ENCODE measurements at regions not wholly inside any gene's neighbourhood (a gene's known extent, or its start where the extent isn't known, plus 50 kb on each side); places are given as distances from the start of the nearest gene placed in this dataset.
"Not testable (repeated sequence)": the region's sequence is repeated elsewhere in the genome, so short reads cannot be mapped to it uniquely, and the experiment has no call there.

- no peak overlapping the region for H3K4me3 ChIP-seq (ENCODE audit: low read depth, low read length)
- no peak for TF ChIP-seq CTCF (IDR thresholded peaks at IDR 0.05; ENCODE audit: low read depth, low read length)
- ChIA-PET CTCF (no interaction called here), POLR2A (no interaction called here)
- no peak overlapping the region for H3K27ac ChIP-seq (ENCODE audit: low read depth, low read length)
- H3K27me3 ChIP-seq (ENCODE audit: control insufficient read depth, insufficient read depth, low read length) = peaks cover 14% of the 10 kb centered on the region
- no peaks in the 10 kb centered on the region for H3K9me3 ChIP-seq (ENCODE audit: control insufficient read depth, insufficient read depth, low read length)
- no peak for DNase-seq (ENCODE audit: low read depth, low spot score)
Observed at GRCh38 chr3:194261581-194262063, 89.5 kb downstream of the CPN2 start.

- Histone ChIP-seq H3K27ac (ENCODE audit: low read depth, low read length) (no peak overlapping the region), H3K9me3 (ENCODE audit: control insufficient read depth, insufficient read depth, low read length) (no peaks in the 10 kb centered on the region), H3K27me3 (ENCODE audit: control insufficient read depth, insufficient read depth, low read length) (peaks cover 12% of the 10 kb centered on the region), H3K4me3 (ENCODE audit: low read depth, low read length) (no peak overlapping the region)
- ChIA-PET POLR2A (interaction anchor here (0.6 to 0.7 kb wide), 2 partner anchors 82 to 1177 kb away, joined by 4 to 5 read pairs; no protein-coding TSS in a partner anchor), CTCF (interaction anchor here (1.2 kb wide), 1 partner anchor 53 kb away, joined by 3 read pairs; no protein-coding TSS in a partner anchor)
- no peak for TF ChIP-seq CTCF (IDR thresholded peaks at IDR 0.05; ENCODE audit: low read depth, low read length)
- DNase-seq (ENCODE audit: low read depth, low spot score) = no peak
Observed at GRCh38 chr3:194262176-194262924, 88.8 kb downstream of the CPN2 start.

DNA sequence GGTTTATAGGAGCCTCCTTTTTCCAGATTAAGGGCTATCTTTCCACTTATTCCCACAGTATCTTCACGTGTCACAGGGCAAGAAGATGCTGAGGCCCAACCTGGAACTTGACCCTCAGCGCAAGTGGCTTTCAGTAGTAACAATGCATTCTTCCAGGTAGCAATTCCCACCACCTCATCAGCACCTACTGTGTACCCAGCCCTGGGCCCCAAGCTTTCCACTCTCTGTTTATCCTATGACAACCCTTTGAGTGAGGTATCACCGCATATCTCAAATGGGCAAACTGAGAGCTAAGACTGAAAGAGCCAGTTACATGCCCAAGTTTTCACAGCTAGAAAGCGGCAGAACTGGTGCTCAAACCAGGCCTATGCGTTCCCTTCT is 88.2 kb downstream of the CPN2 start:
- POLR2A ChIA-PET = interaction anchor here (0.6 kb wide), 1 partner anchor 83 kb away, joined by 4 read pairs; no protein-coding TSS in a partner anchor
- no peak for TF ChIP-seq CTCF (IDR thresholded peaks at IDR 0.05; ENCODE audit: low read depth, low read length)
- Histone ChIP-seq H3K9me3 (ENCODE audit: control insufficient read depth, insufficient read depth, low read length) (no peaks in the 10 kb centered on the region; the same call in 1 of the 2 replicates), H3K27me3 (ENCODE audit: control insufficient read depth, insufficient read depth, low read length) (peaks cover 10% of the 10 kb centered on the region), H3K27ac (ENCODE audit: low read depth, low read length) (no peak overlapping the region), H3K4me3 (ENCODE audit: low read depth, low read length) (no peak overlapping the region)
- no peak for DNase-seq (ENCODE audit: low read depth, low spot score)
- CTCF ChIA-PET = interaction anchor here (1.2 to 1.4 kb wide), 2 partner anchors 50 to 53 kb away, joined by 3 read pairs; no protein-coding TSS in a partner anchor

DNA sequence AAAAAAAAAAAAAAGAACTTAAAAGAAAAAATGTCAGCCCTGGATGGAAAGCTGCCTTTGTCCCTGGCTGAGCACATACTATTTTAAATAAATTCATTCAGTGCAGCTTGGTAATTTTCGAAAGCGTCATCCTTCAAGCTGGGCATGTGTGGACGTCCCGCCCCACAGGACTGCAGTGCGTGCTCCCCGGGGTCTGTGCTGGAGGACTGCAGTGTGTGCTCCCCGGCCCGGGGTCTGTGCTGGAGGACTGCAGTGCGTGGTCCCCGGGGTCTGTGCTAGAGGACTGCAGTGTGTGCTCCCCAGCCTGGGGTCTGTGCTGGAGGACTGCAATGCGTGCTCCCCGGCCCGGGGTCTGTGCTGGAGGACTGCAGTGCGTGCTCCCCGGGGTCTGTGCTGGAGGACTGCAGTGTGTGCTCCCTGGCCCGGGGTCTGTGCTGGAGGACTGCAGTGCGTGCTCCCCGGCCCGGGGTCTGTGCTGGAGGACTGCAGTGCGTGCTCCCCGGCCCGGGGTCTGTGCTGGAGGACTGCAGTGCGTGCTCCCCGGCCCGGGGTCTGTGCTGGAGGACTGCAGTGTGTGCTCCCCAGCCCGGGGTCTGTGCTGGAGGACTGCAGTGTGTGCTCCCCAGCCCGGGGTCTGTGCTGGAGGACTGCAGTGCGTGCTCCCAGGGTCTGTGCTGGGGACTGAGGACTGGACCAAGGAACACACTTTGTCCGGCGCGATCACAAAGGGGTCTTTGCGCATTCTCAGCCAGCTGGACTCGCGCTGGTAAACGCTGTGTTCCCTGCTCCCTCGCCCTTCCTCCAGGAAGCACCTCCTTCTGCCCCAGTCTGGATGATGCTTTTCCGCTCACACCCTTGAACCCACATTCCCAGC is 86.3 kb downstream of the CPN2 start:
- Histone ChIP-seq H3K27ac (ENCODE audit: low read depth, low read length) (peak overlapping the region; percentile 77), H3K4me3 (ENCODE audit: low read depth, low read length) (peak overlapping the region; percentile 29)
- POLR2A ChIA-PET = interaction anchor here (0.7 to 1.1 kb wide), 2 partner anchors 130 to 140 kb away, joined by 3 to 4 read pairs; no protein-coding TSS in a partner anchor
- H3K9me3 ChIP-seq (ENCODE audit: control insufficient read depth, insufficient read depth, low read length); DNase-seq (ENCODE audit: low read depth, low spot score); H3K27me3 ChIP-seq (ENCODE audit: control insufficient read depth, insufficient read depth, low read length): not testable (repeated sequence)
- CTCF ChIA-PET = interaction anchor here (0.6 to 1.4 kb wide), 3 partner anchors 44 to 599 kb away, joined by 3 to 5 read pairs (median 3); no protein-coding TSS in a partner anchor

GRCh38 chr3:194265505-194265892 is 85.6 kb downstream of the CPN2 start:
- POLR2A ChIA-PET = interaction anchor here (0.7 to 1.1 kb wide), 3 partner anchors 28 to 140 kb away, joined by 3 to 4 read pairs (median 3); no protein-coding TSS in a partner anchor

More at GRCh38 chr3:194265505-194265892, 85.6 kb downstream of the CPN2 start:
- DNase-seq (ENCODE audit: low read depth, low spot score) = peak; percentile 81
- Histone ChIP-seq H3K27ac (ENCODE audit: low read depth, low read length) (peak overlapping the region; percentile 77), H3K9me3 (ENCODE audit: control insufficient read depth, insufficient read depth, low read length) (no peaks in the 10 kb centered on the region; the same call in 1 of the 2 replicates), H3K4me3 (ENCODE audit: low read depth, low read length) (peak overlapping the region; percentile 29), H3K27me3 (ENCODE audit: control insufficient read depth, insufficient read depth, low read length) (peaks cover 7% of the 10 kb centered on the region)
- CTCF ChIA-PET = interaction anchor here (1.0 to 1.4 kb wide), 2 partner anchors 50 to 600 kb away, joined by 3 to 8 read pairs; no protein-coding TSS in a partner anchor
- TF ChIP-seq CTCF (IDR thresholded peaks at IDR 0.05; ENCODE audit: low read depth, low read length) = no peak
